CD4-positive, alpha-beta T cell (primary cell): ENCODE measurements at regions not wholly inside any gene's neighbourhood (a gene's known extent, or its start where the extent isn't known, plus 50 kb on each side); places are given as distances from the start of the nearest gene placed in this dataset.

Experiments
- ATAC-seq: fragments of 200-7000 bp; cut with Tn5 transposase; one replicate; pipeline ENCODE4 v1.10.0; 2022; ENCODE audit warnings: mild to moderate bottlenecking; ENCODE audit not compliant: poor library complexity
- CTCF ChIA-PET: fragments of 350-600 bp; sonication (Branson Sonifier 250); formaldehyde crosslinking; loops from one replicate; lab custom pipeline; 2021; ENCODE audit warnings: antibody characterized with exemption, inconsistent platforms; lab: Charles Lee
- POLR2A ChIA-PET: fragments of 350-600 bp; sonication (Branson Sonifier 250); formaldehyde crosslinking; loops from one replicate; lab custom pipeline; 2021; ENCODE audit warnings: antibody characterized with exemption, inconsistent platforms; lab: Charles Lee
- DNase-seq, 14 experiments: peaks; one replicate each; pipeline ENCODE4 v3.0.0-alpha.2; 2013 to 2020; ENCODE audit warnings: mixed read lengths in 2 of 14
- H3K27ac ChIP-seq, 2 donors: one replicate each; pipeline versions ENCODE4 v1.5.1 to v1.7.0; 2013; ENCODE audit warnings: low read length in 2 of 2, low read depth in 1 of 2, mild to moderate bottlenecking in 1 of 2
- H3K27me3 ChIP-seq, 2 experiments: 1 replicate in 1 of 2; 2 replicates in 1 of 2; pipeline versions ENCODE4 v1.6.1 to v1.7.0; 2013; ENCODE audit warnings: low read length in 2 of 2, control low read depth in 1 of 2, mild to moderate bottlenecking in 1 of 2, moderate library complexity in 1 of 2; ENCODE audit not compliant: insufficient read depth in 2 of 2, control insufficient read depth in 1 of 2
- H3K36me3 ChIP-seq: one replicate; pipeline ENCODE4 v1.6.1; 2013; ENCODE audit warnings: low read length, control low read depth; ENCODE audit not compliant: insufficient read depth
- H3K4me1 ChIP-seq: one replicate; pipeline ENCODE4 v1.6.1; 2013; ENCODE audit warnings: low read length, control low read depth; ENCODE audit not compliant: insufficient read depth
- H3K4me3 ChIP-seq: one replicate; pipeline ENCODE4 v1.5.1; 2013; ENCODE audit warnings: mild to moderate bottlenecking, low read length, moderate library complexity
- H3K9me3 ChIP-seq, 2 experiments: 1 replicate in 1 of 2; 2 replicates in 1 of 2; pipeline versions ENCODE4 v1.6.1 to v1.7.0; 2013; ENCODE audit warnings: low read length in 2 of 2, mild to moderate bottlenecking in 2 of 2, control low read depth in 1 of 2, moderate library complexity in 1 of 2; ENCODE audit not compliant: control insufficient read depth in 1 of 2, insufficient read depth in 1 of 2
- H3K27ac Mint-ChIP-seq: one replicate; pipeline ENCODE4 v1.8.0; 2020; ENCODE audit warnings: mixed read lengths
- H3K27me3 Mint-ChIP-seq: one replicate; pipeline ENCODE4 v1.8.0; 2021; ENCODE audit warnings: mixed read lengths
- H3K36me3 Mint-ChIP-seq: one replicate; pipeline ENCODE4 v1.8.0; 2021; ENCODE audit warnings: low read depth, mixed read lengths
- H3K4me1 Mint-ChIP-seq: one replicate; pipeline ENCODE4 v1.8.0; 2021; ENCODE audit warnings: low read depth, mixed read lengths
- H3K4me3 Mint-ChIP-seq: one replicate; pipeline ENCODE4 v1.8.0; 2020; ENCODE audit warnings: mild to moderate bottlenecking, mixed read lengths
- H3K9me3 Mint-ChIP-seq: one replicate; pipeline ENCODE4 v1.8.0; 2020; ENCODE audit warnings: mixed read lengths
- CTCF ChIP-seq: fragments of 200-600 bp; IDR thresholded peaks from one replicate; pipeline ENCODE4 v1.8.0; 2022; ENCODE audit warnings: antibody characterized with exemption, mild to moderate bottlenecking
- intact Hi-C, 2 experiments: fragments of 100-400 bp; cut with DNase I in 1 of 2; cut with micrococcal nuclease in 1 of 2; formaldehyde crosslinking; loops; one replicate each; pipeline versions ENCODE4 v1.15.1 to v1.9.0; 2023 to 2025; cut with DNase I, micrococcal nuclease

- ChIA-PET CTCF (no interaction called here), POLR2A (no interaction called here)
- Mint-ChIP-seq H3K36me3 (no peaks in the 10 kb centered on the region), H3K4me1 (no peaks in the 10 kb centered on the region), H3K27me3 (no peaks in the 10 kb centered on the region), H3K27ac (no peak overlapping the region), H3K9me3 (no peaks in the 10 kb centered on the region), H3K4me3 (no peak overlapping the region)
- DNase-seq (no peak), ATAC-seq (no peak)
- Histone ChIP-seq H3K27me3 (no peaks in the 10 kb centered on the region), H3K27ac (no peak overlapping the region), H3K9me3 (no peaks in the 10 kb centered on the region), H3K4me3 (no peak overlapping the region), H3K4me1 (no peaks in the 10 kb centered on the region), H3K36me3 (no peaks in the 10 kb centered on the region)
- no peak for TF ChIP-seq CTCF
- intact Hi-C loops: no loop called here
These were observed 283.3 kb upstream of the SEMA3A start for GRCh38 chr7:84477786-84478478.

GRCh38 chr7:84474436-84474835 lies 279.8 kb upstream of the SEMA3A start:
- Histone ChIP-seq H3K4me3 (no peak overlapping the region), H3K27me3 (no peaks in the 10 kb centered on the region), H3K27ac (no peak overlapping the region), H3K9me3 (no peaks in the 10 kb centered on the region), H3K36me3 (no peaks in the 10 kb centered on the region), H3K4me1 (no peaks in the 10 kb centered on the region)
- Mint-ChIP-seq H3K27ac (no peak overlapping the region), H3K9me3 (no peaks in the 10 kb centered on the region), H3K4me1 (no peaks in the 10 kb centered on the region), H3K36me3 (no peaks in the 10 kb centered on the region), H3K27me3 (no peaks in the 10 kb centered on the region), H3K4me3 (no peak overlapping the region)
- no peak for ATAC-seq
- ChIA-PET CTCF (no interaction called here), POLR2A (no interaction called here)
- DNase-seq: no peak
- TF ChIP-seq CTCF: no peak
- intact Hi-C loops: no loop called here

- Histone ChIP-seq H3K9me3 (no peaks in the 10 kb centered on the region), H3K4me1 (no peaks in the 10 kb centered on the region), H3K27ac (no peak overlapping the region), H3K36me3 (no peaks in the 10 kb centered on the region), H3K27me3 (no peaks in the 10 kb centered on the region), H3K4me3 (no peak overlapping the region)
- intact Hi-C loops: no loop called here
- DNase-seq (no peak), ATAC-seq (no peak)
- Mint-ChIP-seq H3K9me3 (no peaks in the 10 kb centered on the region), H3K36me3 (no peaks in the 10 kb centered on the region), H3K27ac (no peak overlapping the region), H3K27me3 (no peaks in the 10 kb centered on the region), H3K4me1 (no peaks in the 10 kb centered on the region), H3K4me3 (no peak overlapping the region)
- ChIA-PET CTCF (no interaction called here), POLR2A (no interaction called here)
- no peak for TF ChIP-seq CTCF
These were observed 277.0 kb upstream of the SEMA3A start for GRCh38 chr7:84471576-84471975.
